GM18907 (cell line): ENCODE measurements at regions not wholly inside any gene's neighbourhood (a gene's known extent, or its start where the extent isn't known, plus 50 kb on each side); places are given as distances from the start of the nearest gene placed in this dataset.
"Not testable (repeated sequence)": the region's sequence is repeated elsewhere in the genome, so short reads cannot be mapped to it uniquely, and the experiment has no call there.

Source experiments
- ATAC-seq: cut with Tn5 transposase; IDR thresholded peaks from one replicate; pipeline ENCODE4 v1.9.1; 2021; ENCODE audit warnings: mild to moderate bottlenecking, moderate library complexity; ENCODE audit not compliant: unreplicated experiment

- ATAC-seq: not testable (repeated sequence)
Observed at GRCh38 chr4:131723069-131723468, 1426.0 kb upstream of the PCDH10 start.

GRCh38 chr4:131724847-131725246 lies 1424.2 kb upstream of the PCDH10 start:
- not testable (repeated sequence) for ATAC-seq

GRCh38 chr4:131725521-131725920 lies 1423.6 kb upstream of the PCDH10 start:
- ATAC-seq: not testable (repeated sequence)

- not testable (repeated sequence) for ATAC-seq
Observed at GRCh38 chr4:131726940-131727339, 1422.2 kb upstream of the PCDH10 start.

GRCh38 chr4:131727418-131727817 lies 1421.7 kb upstream of the PCDH10 start:
- not testable (repeated sequence) for ATAC-seq

- ATAC-seq: not testable (repeated sequence)
Observed at GRCh38 chr4:131729205-131729604, 1419.9 kb upstream of the PCDH10 start.

GRCh38 chr4:131729716-131730398 lies 1419.2 kb upstream of the PCDH10 start:
- not testable (repeated sequence) for ATAC-seq

GRCh38 chr4:131730574-131730973 lies 1418.5 kb upstream of the PCDH10 start:
- ATAC-seq: not testable (repeated sequence)

- ATAC-seq: not testable (repeated sequence)
Observed at GRCh38 chr4:131732034-131732630, 1417.0 kb upstream of the PCDH10 start.

- not testable (repeated sequence) for ATAC-seq
Observed at GRCh38 chr4:131734321-131734720, 1414.8 kb upstream of the PCDH10 start.

GRCh38 chr4:131734851-131735385 lies 1414.2 kb upstream of the PCDH10 start:
- ATAC-seq: not testable (repeated sequence)

GRCh38 chr4:131738991-131739390 lies 1410.1 kb upstream of the PCDH10 start:
- ATAC-seq: not testable (repeated sequence)

- ATAC-seq: not testable (repeated sequence)
Observed at GRCh38 chr4:131741836-131742235, 1407.3 kb upstream of the PCDH10 start.

- ATAC-seq: not testable (repeated sequence)
Observed at GRCh38 chr4:131742536-131743205, 1406.4 kb upstream of the PCDH10 start.

- not testable (repeated sequence) for ATAC-seq
Observed at GRCh38 chr4:131743348-131743747, 1405.7 kb upstream of the PCDH10 start.

- ATAC-seq: not testable (repeated sequence)
Observed at GRCh38 chr4:131747203-131747602, 1401.9 kb upstream of the PCDH10 start.

GRCh38 chr4:131749224-131749623 lies 1399.9 kb upstream of the PCDH10 start:
- ATAC-seq: not testable (repeated sequence)

- not testable (repeated sequence) for ATAC-seq
Observed at GRCh38 chr4:131750006-131750405, 1399.1 kb upstream of the PCDH10 start.

- not testable (repeated sequence) for ATAC-seq
Observed at GRCh38 chr4:131750469-131750868, 1398.6 kb upstream of the PCDH10 start.

- not testable (repeated sequence) for ATAC-seq
Observed at GRCh38 chr4:131762234-131762633, 1386.9 kb upstream of the PCDH10 start.

- no peak for ATAC-seq
Observed at GRCh38 chr4:131764730-131765129, 1384.4 kb upstream of the PCDH10 start.
